IPS-NIHi11 (cell line): ENCODE measurements at regions not wholly inside any gene's neighbourhood (a gene's known extent, or its start where the extent isn't known, plus 50 kb on each side); places are given as distances from the start of the nearest gene placed in this dataset.
"Not testable (repeated sequence)": the region's sequence is repeated elsewhere in the genome, so short reads cannot be mapped to it uniquely, and the experiment has no call there.

Source experiments
- DNase-seq: peaks from one replicate; pipeline ENCODE4 v3.0.0; 2012; ENCODE audit warnings: mixed read lengths, low spot score

DNA sequence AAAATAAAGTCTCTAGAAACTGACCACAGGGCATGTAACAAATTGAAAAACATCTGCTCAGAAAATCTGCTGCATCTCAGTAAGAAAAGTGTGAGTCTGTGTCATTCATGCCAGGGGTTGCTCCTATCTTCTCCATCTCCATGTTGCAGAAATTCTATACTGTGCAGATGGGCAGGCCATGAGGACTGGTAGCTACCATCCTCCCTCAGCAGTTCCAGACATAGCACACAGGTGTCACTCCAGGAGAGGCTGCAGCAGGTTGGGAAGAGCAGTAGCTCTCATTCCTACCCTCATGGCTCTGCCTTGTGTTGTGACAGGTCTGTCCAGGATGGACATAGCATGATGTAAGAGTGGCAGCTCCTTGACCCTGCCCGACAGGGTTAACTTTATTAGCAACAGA is 173.4 kb downstream of the NDUFS4 start:
- DNase-seq, result peak; percentile 19

DNA sequence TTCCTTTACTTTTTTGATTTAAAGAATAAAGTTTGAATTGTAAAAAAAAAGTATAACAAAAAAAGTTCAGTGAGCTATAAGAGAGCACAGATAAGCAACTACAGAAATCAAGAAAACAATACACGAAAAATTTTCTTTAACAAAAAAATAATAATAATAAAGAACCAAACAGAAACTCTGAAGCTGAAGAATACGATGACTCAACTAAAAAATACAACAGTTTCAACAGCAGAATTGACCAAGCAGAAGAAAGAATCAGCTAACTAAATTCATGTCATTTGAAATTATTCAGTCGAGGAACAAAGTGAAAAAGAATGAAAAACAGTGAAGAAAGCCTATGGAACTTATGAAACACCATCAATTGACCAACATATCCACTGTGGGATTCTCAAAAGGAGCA is 177.7 kb downstream of the NDUFS4 start:
- no peak for DNase-seq

DNA sequence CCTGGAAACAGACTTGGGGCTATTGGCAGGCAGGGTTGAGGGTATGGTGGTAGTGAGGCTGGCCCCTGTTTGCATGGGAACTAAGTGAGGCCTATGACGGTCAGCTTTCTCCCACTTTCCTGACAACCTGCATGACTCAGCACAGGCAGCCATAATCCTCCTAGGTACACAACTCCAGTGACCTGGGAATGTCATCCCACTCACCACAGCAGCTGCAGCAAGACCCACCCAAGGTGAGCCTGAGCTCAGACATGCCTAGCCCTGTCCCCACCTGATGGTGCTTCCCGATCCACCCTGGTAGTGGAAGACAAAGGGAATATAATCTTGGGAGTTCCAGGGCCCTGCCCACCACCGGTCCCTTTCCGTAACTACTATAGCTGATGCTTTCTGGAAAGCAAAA is 178.7 kb downstream of the NDUFS4 start:
- DNase-seq, result no peak

DNA sequence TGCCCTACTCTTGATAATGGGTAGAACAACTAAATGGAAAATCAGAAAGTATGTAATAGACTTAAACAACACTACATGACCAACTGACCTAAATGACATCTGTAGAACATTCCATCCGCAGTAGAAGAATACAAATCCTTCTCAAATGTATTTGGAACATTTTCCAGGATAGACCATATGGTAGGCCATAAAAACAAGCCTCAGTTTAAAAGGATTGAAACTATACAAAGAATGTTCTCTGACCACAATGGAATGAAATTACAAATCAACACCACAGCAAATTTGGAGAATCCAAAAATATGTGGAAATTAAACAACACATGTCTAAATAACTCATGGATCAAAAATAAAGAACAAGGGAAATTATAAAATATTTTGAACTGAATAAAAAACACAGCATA is 189.2 kb downstream of the NDUFS4 start:
- DNase-seq, result no peak

DNA sequence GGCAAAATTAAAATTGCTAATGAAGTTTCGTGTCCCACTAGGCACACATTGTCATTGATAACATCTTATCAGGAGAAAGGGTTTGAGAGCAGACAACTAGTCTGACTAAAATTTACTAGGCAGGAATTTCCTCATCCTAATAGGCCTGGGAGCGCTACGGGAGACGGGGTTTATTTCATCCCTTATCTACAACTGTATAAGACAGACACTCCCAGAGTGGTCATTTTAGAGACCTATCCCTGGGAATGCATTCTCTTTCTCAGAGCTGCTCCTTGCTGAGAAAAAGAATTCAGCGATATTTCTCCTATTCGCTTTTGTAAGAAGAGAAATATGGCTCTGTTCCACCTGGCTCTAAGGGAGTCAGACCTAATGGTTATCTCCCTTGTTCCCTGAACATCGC is 191.8 kb downstream of the NDUFS4 start:
- DNase-seq, result not testable (repeated sequence)

DNA sequence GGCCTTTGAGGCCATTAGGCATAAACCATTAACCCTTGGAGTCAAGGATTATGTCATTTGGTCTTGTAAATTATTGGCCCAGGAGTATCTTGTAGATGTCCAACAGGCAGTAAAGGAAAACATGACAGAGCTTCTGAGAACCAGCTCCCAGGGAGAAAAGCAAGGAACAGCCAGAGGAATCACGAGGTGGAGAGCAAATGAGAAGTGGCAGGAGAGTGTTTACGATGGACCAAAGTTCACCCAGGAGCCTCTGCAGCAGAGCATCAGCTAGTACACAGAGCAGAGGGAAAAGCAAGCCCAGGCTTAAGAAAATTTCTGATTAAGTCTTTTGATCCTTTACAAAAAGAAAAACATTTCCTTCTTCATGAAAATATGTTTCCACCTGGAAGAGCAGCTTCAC is 206.2 kb downstream of the NDUFS4 start:
- no peak for DNase-seq

DNA sequence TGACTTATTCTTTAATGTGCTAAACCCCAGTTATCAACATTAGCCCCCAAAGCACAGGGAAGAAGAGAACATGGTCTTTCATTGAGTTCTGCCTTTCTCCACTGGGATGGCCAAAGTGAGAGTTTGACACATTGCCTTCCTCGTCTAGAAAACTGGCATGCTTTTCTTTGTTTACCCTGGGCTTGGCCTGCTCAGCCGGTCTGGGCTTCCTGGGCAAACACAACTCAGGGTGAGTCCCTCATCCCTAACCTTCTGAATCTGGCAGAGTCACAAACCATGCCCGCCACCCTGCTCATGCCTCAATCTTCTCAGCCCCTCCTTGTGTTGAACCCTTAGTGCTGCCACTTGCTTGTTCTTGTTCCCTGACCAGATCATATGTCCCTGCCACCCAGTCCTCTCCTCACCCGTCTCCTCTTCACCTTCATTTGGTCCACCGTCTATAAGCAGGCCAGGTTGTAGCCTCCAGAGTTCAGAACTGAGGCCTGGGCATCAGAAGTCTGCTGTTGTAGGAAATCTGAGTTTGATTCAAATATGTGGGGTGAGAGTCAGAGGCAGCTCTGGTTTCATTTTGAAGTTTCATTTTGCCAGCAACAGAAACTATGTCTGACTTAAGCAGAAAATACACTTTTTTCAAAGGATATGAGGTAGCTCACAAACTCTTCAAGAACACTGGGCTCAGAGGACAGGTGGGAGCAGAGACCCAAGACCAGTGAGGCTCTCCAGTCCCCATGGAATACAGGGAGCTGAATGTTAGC is 217.6 kb downstream of the NDUFS4 start:
- no peak for DNase-seq

DNA sequence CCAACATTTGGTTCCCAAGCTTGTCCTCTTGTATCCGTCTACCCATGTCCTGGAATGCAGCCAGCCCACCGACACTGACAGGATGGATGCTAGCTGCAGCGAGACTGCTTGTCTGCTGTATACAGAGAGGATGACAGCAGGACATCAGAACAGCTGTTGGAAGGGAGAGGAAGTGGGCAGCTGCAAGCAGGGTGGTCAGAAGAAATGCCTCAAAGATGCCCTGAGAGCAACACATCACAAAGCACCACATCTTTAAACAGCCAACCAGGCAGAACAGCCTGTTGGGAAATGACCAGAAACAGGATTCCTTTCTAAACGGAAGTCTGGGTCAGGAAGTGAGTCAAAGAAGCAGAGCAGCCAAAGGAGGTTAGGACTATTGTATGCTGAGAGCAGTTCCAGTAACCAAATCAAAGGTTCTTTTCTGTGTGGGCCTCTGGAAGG is 219.1 kb downstream of the NDUFS4 start:
- no peak for DNase-seq

DNA sequence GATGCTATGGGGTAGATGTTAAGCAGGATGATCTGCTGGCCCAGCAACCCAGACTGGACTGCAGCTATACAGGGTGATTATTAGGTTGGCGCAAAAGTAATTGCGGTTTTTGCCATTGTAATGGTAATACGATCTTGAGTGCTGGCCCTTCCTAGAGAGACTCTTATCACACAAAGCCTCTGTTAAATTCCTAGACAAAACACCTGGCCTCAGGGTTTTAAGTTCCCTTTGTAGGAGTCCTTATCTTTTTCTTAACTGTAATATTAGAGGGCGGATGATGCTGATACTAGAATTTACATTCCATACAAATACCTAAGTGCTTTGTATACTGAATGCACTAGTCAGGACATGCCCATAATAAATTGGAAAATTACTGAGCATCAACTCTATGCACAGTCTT is 222.2 kb downstream of the NDUFS4 start:
- DNase-seq, result no peak

DNA sequence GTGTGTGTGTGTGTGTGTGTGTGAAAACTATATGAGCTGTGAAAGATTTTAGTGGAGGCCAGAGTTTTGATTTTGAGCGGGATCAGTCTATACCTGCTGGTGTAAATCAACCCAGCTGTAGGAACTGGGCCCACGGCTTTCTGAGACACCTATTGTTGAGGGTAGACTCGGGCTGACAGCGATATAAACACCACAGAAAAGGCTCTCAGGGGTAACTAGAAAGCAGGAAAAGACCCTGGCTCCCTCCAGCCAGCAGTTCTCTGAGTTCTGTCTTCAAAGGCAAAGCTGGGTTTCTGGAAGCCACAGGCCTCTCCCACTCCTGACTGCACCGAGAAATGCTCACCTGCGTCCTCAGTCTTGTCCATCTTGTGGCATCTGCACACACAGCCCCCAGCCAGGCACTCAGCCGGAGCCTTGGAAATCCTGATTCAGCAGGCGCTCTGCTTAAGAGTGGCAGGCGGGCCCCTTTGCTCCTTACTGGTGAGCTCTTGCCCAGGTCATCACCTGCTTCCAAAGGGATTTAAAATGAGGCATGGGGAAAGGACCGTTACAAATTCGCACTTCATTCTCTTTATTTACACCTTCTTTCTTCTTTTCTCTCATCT is 223.3 kb downstream of the NDUFS4 start:
- no peak for DNase-seq

DNA sequence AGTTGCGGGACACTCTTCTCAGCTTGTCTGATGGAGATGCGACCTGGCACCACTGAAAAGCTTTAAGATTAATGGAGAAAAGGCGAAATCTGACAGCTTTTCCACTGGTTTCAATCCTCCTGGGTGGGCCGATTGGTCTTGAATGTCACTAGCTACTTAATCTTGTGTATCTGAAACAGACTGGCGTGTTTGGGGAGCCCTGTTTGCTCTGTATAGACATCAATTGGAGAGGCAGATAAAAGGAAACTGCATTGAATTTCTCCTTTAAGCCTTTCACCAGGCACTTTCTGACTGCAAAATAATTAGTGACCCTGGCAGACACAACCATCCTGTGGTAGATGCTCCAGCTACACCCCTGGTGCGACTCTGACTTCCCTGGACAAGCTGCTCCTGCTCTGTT is 224.2 kb downstream of the NDUFS4 start:
- no peak for DNase-seq

DNA sequence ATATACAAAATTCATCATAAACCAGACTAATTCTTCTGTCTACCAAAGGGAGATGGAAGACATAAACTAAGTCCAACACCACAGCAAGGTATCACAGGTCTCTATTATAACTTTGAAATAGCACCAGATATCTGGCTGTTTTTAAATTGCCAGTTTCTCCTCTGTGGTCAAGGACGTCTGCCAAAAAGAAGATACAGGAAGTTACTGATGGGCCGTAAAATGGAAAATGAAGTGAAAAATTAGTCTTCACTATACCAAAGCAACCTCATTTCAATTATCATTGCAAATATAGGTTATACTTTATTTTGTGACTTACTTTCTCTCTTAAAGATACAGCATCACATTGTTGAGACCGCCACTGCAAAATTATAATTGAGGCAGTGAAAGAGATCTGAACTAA is 225.5 kb downstream of the NDUFS4 start:
- no peak for DNase-seq

DNA sequence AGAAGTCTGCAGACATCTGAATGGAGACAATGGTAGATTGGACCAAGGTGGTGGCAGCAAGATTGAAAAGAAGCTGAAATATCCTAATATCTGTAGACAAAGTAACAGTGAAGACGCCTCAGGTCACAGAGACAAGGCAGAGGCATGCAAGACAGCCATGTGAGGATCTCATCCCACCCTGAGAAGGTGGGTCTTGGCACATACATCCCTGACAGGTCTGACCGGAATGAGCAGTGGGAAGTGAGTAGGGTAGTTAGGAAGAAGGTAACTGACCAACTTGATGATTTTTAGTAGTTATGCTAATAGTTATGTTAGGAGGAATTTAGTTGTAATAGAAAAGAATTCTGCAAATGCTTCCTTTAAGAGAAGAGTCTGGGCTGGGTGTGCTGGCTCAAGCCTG is 229.6 kb downstream of the NDUFS4 start:
- no peak for DNase-seq

DNA sequence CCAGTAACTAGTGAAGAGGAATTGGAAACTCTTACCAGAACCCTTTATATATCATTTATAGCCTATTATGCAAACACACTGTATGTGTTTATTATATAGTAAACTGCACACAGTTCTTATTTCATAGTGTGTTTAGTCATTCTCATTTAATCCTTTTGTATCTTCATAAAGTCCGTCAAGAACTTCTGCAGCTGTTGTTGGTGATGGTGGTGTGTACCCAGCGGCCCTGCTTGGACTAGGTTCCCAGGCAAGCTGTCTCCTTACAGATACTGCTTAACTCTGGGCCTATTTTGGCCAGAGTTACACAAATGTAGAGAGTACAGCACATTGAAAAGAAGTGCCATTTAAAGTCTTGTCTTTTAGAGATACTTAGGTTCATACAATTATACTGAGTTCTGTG is 231.9 kb downstream of the NDUFS4 start:
- DNase-seq, result no peak

DNA sequence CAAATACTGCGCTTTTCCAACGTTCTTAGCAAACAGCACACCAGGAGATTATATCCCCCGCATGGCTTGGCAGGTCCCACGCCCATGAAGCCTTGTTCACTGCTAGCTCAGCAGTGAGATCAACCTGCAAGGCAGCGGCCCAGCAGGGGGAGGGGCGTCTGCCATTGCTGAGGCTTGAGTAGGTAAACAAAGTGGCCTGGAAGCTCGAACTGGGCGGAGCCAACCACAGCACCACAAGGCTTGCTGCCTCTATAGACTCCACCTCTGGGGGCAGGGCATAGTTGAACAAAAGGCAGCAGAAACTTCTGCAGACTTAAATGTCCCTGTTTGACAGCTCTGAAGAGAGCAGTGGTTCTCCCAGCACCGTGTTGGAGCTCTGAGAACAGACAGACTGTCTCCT is 239.2 kb downstream of the NDUFS4 start:
- not testable (repeated sequence) for DNase-seq

DNA sequence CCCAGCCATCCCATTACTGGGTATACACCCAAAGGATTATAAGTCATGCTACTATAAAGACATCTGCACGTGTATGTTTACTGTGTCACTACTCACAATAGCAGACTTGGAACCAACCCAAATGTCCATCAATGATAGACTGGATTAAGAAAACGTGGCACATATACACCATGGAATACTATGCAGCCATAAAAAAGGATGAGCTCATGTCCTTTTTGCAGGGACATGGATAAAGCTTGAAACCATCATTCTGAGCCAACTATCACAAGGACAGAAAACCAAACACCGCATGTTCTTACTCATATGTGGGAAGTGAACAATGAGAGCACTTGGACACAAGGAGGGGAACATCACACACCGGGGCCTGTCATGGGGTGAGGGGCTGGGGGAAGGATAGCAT is 248.0 kb downstream of the NDUFS4 start:
- not testable (repeated sequence) for DNase-seq

DNA sequence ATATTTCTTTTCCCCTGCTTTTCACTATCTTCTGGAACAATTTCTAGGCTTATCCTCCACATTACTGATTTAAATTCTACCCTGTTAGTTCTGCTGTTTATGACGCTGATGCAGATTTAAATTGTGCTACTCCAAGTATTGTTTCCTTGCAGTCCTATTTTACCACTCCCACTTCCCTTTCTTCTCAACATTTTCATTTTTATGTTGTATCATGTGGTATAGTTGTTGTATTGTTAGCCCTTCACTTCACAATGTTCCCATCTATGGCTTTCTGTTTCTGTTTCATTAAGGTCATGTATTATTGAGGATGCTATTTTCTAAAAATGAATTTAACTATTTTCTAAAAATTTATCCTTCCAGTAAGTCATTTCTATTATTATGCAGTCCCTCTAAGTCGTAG is 254.4 kb downstream of the NDUFS4 start:
- DNase-seq, result no peak

DNA sequence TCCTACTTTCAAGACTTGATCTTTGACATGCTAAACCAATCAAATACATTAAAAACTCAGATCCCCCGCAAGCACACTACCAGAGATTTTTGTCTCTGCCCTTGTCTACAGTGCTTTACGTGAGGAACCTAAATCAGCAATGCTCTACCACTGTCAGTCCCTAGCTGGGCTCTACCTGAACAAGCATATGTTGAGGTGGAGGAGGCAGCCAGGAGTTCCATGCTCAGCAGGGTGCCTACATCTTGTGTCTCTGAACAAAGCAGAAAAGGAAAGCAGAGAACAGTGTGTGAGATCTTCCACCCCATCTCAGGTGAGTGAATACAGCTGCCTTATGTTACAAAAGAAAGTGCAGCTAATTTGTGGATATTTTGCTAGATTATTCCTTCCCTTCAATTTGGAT is 255.0 kb downstream of the NDUFS4 start:
- no peak for DNase-seq

DNA sequence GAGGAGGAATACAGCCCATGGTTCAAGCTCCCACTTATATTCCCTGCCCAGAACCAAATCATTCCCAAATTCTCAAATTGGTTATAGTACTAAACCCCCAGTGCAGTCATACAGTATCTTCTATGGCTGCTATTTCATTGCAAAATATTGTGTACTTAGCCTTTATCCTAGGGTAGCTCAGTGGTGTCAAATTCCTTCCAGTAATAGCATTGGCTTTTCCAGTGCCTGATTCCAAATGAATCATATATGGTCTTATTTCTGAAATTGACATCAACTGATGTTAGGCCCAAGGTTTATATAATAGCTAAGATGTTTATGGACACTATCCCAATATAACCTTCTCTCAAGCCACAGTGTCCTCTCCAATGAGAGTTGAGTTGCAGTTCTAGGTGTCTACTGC is 256.7 kb downstream of the NDUFS4 start:
- DNase-seq, result no peak

DNA sequence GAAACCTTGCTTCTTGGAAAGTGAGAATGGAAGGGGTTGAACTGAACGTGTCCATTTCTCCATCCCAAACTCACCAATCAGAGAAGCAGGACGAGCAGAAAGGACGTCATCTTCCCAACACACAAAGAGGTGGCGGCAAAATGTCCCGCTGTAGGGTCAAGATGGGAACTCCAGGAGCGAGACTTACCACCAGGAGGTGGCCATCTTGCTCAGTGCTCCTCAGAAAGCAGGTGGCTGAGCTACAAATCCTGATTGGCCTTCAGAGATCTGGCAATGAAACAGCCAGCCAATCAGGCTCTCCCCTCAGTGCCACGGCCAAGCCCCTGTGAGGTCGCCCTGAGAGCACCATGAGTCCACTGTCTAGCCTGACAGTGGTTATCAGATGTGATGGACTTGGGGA is 259.0 kb downstream of the NDUFS4 start:
- DNase-seq, result no peak

DNA sequence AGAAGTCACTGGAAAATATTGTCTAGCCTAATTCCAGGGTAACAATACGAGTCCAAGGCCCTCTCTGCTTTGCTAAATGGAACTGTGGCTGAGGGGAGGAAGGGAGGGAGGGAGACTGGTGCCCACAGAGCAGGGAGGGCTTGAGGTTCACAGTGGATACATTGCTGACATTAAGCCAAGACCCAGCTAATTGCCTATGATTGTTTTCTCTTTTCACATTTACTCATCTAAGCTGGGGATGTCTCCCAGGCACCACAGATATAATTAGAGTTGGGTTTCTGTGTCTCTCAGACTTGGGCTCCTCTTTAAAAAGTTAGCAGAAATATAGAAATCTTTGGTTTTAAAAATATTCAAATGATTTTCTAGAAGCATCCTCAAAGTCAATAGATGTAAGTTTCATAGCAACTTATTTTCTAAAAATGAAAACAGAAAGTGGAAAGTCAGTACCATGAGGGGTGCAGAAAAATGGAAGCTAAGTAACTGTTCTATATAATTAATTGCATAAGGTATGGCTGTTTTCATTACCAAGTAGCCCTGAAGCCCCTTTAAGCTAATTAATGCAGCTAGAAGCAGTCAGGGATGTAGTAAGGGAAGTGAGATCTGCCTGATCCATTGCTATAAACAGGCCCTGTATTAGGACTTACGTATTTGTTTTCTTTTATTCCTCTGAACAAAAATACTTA is 259.8 kb downstream of the NDUFS4 start:
- DNase-seq, result no peak

DNA sequence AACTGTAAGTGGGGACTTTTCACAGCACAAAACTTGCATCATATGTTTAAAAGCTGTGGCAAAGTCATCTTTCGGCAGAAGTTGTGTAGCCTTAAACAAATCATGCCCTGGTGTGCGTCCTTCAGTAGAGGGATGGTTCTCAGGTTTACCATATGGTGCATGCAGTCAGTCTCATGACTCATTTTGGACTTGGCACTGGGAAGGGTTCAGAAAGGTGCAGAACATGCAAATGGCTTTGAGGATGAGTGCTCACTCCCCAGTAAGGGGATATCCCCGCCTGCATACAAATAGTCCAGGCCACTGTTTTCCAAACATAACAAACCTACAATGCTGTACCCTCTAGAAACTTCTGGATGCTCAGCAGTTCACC is 260.3 kb downstream of the NDUFS4 start:
- DNase-seq, result no peak

DNA sequence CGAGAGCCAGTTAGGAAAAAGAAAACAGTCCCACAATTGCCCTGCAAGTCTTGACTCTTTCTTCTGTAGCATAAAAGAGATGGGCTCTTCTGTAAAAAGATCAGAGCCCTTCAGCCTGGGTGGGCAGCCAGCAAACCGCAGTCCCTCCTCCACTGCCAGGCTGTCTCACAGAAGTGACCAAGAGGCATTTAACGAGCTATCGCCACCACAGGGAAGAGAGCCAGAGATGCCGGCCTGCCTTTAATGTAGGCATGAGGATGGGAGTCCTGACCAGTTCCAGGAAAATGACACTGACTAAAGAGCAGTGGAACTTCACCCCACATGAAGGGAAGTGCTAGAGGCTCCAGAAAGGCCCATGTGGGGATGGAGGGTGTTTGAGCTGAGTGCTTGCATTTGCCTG is 264.6 kb downstream of the NDUFS4 start:
- no peak for DNase-seq

DNA sequence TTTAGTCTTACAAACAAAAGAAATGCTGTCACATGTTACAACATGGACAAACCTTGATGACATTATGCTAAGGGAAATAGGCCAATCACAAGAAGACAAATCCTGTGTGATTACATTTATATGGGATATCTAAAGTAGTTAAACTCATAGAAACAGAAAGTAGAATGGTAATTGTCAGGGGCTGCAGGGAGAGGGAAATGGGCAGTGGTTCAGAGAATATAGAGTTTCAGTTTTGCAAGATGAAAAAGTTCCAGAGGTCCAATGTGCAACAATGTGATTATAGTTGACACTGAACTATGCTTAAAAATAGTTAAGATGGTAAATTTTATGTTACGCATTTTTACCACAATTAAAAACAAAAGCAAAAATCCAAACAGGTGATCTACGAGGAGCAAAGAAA is 265.5 kb downstream of the NDUFS4 start:
- no peak for DNase-seq
